HG03469 (cell line): ENCODE measurements at regions not wholly inside any gene's neighbourhood (a gene's known extent, or its start where the extent isn't known, plus 50 kb on each side); places are given as distances from the start of the nearest gene placed in this dataset.

Experiments used
- ATAC-seq: cut with Tn5 transposase; IDR thresholded peaks from one replicate; pipeline ENCODE4 v1.9.1; 2021; ENCODE audit warnings: mild to moderate bottlenecking, moderate library complexity, moderate number of reproducible peaks; ENCODE audit not compliant: unreplicated experiment

DNA sequence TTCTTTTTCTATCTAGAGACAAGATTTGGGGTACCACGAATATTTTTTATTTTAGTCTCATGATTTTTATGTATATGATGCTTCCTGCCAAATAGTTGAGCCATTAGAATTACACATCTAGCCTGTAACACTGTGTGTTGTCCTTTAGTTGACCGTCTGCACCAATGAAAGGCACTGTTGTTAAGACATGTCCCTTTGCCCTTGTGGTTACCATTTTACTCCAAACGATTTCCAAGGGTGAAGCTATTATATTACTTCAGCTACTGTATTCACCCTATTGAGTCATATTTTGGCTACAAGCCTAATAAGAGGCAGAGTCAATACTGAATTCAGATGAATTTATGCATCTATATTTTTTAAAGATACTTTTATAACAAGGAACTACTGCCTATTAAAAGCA lies 207.6 kb downstream of the CETN3 start:
- no peak for ATAC-seq

- no peak for ATAC-seq
These were observed 216.3 kb downstream of the CETN3 start for GRCh38 chr5:90193185-90193822.

DNA sequence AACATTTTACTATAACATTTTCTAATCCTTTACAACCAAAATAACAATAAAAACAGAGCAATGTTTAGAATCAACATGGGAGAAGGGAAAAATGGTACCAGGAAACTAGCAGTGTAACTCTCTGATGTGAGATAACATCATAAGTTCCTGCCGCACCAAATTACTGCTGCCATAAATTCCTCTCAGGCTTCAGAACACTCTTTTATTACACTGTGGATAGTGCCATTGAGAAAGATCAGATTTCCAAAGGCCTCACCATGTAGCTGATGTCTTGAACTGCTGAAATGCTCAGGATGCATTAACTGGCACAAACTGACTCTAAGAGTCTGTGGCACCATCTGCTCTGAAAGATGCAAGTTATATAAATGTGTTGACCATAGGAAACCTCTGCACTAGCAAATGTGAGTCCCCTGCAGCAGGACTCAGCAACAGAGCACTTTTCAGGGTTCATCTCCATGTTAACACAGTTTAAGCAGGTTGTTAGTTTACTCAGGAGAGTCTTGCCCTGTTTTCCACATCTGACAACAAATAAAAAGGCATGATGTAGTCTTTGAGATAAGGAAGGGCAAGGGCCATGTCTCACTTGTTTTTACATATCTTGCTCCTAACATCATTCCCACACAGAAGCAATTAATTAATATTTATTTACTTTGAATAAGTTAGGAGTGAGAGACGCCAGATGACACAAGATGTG lies 218.1 kb downstream of the CETN3 start:
- no peak for ATAC-seq

DNA sequence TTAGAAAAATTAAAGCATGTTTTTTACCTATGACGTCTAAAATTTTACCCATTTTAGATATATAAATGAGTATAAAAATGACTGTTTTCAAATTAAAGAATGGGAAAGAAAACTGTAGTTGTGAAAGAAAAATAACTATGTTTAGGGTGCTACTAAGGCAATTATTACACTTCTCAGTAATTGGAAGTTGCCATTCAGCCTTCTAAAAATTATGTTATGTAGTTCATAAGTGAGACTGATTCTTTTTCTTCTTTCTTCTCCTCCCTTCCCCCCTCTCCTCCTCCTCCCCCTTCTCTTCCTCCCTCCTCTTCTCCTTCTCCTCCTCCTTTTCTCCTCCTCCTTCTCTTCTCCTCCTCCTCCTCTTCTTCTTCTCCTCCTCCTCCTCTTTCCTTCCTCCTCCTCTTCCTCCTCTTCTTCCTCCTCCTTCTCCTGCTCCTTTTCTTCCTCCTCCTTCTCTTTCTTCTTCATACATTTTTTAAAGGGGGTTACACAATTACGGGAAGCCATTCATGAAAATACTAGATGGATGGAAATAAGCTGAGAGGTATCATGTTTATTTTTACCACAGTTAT lies 223.6 kb downstream of the CETN3 start:
- ATAC-seq, result no peak

DNA sequence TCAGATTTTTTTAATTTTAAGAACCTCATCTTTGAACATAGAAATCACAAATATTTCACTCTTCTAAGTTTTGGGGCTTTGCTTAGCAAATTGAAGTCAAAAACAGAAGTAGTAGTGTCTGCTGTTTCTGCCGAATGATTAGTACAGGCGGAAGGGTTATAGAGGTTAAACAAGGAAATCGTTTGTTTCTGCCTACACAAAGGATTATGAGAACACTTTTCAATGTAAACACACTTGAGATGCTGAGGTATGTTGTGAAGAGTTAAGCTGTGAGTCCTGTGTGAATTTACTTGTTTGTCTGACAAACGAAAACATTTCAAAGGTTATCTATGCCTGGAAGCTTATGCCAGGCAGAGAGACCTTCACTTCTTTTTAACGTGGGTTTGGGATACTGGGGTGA lies 224.8 kb downstream of the CETN3 start:
- no peak for ATAC-seq

GRCh38 chr5:90182726-90183125 lies 226.8 kb downstream of the CETN3 start:
- ATAC-seq, result no peak

DNA sequence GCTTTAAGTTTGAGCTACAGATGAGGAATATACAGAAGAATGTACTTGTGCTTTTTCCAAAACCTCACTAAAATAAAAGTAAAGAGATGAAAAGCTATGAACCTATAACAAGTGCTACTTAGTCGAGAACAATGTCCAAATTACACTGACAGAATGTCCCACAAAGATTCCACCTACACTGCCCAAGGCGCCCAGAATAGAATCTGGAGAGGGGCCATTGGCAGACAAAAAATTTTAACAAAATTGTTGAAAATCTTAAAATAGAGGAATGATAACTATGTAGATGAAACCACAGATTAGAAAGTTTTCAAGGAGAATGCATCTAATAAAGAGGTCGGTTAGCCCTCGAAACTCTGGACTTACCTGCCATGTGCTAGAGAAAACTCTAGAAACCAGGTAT lies 235.3 kb downstream of the CETN3 start:
- no peak for ATAC-seq

- no peak for ATAC-seq
These were observed 236.1 kb downstream of the CETN3 start for GRCh38 chr5:90173299-90174030.

DNA sequence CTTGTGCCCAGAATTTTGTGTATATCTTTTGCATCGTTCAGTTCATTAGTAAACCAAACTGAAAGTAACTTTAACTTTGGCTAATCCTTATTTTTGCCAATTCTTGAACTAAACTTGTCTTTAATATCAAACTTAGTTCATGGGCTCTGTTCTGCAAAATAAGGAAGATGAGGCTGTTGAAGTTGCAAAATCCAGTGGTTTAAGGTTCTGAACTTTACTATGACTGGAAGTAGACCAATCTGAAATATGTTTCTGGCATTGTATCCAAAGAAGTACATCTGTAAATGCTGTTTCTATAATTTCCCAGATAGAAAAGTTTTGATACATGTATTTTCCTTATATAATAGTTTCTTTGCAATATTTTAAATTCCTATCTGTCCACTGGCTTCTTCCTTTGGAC lies 238.1 kb downstream of the CETN3 start:
- no peak for ATAC-seq

GRCh38 chr5:90170261-90170660 lies 239.3 kb downstream of the CETN3 start:
- ATAC-seq, result no peak

DNA sequence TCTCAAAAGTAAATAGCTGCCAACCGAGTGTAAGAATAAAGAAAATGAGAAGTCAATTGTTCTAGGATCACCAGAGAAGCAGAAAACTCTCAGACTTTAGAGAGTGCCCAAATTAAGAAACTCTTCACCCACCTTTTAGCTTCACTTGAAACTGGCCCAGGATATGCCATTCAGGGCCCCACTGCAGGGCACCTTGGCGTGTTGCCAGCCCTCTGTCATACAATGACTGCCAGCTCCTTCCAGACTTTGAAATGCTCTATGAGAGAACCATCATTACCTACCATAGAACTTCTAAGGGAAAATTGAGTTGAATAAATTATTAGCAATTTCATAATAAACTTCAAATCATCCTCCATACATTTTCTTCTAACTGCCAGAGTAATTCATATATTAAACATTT lies 240.5 kb downstream of the CETN3 start:
- no peak for ATAC-seq

DNA sequence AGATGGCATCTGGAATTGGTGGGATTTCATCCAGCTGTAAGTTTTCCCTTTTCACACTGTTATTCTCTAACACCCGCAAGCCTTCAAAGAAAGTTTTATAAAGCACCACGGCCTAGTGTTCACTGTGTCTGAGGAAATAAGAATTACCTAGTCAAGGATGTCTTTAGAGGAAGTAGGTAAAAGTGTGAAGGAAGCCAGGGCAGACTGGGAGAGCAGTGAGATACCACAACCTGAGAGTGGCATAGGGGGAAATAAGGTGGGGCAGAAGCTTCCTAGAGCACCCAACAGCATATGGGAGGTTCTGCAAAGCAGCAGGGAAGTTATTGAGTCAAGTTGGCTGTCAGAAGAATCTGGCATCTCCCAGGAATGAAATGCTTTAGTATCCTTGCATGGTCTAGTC lies 241.2 kb downstream of the CETN3 start:
- ATAC-seq, result no peak

DNA sequence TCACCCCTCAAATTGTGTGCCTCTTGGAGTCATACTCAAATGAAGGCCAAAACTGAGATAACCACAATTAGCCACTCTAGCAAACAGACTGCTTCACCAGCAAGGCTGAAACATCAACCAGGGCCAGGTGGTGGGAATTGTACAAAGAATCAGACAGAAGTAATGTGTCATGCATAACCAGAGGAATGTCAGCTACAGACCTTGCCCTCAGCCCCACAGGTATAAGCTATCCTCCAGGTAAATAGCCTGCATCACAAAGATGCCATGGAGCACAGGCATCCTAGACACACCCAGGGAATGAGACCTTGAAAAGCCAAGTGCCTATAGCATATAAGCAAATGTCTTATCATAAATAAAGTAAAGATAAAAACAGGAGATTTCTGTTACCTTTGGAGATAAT lies 242.7 kb downstream of the CETN3 start:
- ATAC-seq, result no peak

DNA sequence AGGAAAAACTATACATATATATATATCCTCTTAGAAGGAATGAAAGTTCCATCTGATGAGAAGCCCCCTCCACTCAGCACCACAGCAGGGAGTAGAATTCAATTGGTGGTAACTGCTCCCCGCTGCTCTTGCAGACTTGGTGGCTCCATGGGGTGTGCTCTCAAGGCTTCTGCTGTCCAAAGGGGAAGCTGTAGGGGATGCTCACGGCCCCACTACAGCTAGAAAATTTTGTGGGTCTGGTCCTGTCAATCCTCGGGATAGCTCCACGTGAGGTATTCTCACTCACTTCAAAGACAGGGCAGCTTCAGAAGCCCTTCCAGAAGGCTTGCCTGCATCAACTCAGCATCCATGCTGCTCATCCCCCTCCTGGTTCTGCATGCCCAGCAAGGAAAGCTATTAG lies 247.2 kb downstream of the CETN3 start:
- ATAC-seq, result no peak

GRCh38 chr5:90161414-90161813 lies 248.1 kb downstream of the CETN3 start:
- no peak for ATAC-seq

DNA sequence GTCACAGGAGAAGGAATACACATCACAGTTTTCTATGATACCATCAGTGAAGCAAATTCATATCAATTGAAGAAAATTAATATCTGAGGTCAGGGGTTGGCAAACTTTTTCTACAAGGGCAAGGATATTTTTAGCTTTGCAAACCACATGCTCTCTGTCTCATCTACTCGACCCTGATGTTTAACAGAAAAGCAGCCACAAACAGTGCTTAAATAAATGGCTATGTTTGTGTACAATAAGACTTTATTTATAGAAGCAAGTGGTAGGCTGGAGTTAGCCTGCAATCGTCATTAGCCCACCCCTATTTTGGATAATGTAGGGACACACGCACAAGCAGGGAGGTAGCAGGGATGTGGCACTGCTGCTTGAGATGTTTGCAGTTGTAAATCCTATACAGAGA lies 251.4 kb downstream of the CETN3 start:
- ATAC-seq, result no peak

DNA sequence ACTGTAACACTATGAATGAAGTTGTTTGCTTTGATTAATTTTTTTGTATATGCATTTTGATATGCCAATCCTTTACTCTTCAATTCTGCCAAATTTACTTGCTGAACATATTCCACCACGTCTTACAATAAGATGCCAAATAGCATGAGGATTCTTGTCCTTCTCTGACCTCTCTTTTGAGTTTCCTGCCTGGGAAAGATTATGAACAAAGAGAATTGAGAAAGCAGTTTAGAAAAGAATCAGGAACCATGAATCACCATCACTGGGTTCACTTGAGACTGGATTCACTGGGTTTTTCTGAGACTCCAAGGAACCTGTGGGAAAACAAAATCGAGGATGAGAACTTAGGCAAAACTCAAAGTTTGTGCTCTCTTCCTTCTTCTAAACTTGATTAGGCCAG lies 256.5 kb downstream of the CETN3 start:
- ATAC-seq, result no peak

DNA sequence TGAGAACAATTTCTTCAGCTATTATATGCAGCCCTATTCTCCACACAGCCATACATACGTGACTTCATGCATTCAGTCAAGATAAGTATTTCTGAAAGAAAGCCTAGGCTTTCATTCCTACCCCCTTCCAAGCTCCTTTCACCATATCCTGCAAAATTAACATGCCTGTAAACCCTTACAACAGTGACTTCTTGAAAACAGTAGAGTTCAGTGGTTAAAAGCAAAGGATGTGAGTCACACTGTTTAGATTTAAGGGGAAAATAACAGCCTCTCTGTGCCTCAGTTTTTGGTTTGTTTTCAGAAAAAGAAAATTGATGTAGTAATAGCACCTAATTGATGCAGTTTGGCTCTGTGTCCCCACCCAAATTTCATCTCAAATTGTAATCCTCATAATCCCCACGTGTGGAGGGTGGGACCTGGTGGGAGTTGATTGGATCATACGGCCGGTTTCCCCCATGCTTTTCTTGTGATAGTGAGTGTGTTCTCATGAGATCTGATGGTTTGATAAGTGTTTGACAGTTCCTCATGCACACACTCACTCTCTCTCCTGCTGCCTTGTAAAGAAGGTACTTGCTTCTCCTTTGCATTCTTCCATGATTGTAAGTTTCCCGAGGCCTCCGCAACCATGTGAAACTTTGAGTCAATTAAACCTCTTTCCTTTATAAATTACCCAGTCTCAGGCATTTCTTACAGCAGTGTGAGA lies 264.8 kb downstream of the CETN3 start:
- ATAC-seq, result no peak

DNA sequence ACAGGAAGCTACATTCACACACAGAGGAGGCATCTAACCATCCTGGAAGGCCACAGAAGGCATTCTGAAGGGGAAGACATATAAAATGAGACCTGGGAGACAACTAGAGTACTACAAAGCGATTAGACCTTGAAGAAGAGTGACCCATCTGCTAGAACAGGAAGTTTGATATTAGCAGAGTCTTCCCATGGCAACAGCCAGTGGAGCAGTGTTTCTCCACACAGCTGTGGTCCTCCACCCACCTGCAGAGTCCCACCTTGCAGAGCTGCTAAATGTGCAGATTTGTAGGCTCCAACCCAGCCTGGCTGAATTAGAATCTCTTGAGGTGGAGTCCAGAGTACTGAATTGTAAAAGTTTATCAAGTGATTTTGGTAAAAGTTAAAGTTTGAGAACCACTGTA lies 267.0 kb downstream of the CETN3 start:
- peak; percentile 48 for ATAC-seq

- ATAC-seq, result no peak
These were observed 267.6 kb downstream of the CETN3 start for GRCh38 chr5:90141984-90142383.

DNA sequence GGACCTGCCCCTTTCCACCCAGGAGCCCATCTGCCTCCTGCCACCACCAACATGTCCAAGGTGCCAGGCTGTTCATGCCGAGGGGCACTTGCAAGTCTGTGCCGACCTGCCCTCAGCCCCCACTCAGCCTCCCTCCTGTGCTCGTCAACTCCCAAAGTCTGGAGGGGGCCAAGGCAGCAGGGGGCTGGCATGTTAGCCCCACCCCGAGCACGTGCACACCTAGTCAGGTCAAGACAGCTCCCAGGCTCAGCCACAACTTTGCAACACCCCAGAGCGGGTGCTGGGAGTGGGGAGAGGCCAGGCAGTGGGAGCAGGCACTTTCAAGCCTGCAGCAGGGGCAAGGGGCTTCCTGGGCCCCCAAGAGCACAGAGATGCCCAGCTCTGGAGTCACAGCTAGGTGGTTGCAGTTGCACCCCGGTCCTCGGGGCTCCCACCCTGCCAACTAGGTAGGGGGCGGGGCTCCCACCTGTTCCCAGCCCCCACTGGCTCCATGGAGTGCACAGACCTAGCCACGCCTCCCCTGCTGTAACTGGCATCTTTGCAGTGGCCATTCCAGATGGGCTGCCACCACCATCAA lies 272.5 kb downstream of the CETN3 start:
- no peak for ATAC-seq
